Neuronal stem cell (in vitro differentiated cells): ENCODE measurements at regions not wholly inside any gene's neighbourhood (a gene's known extent, or its start where the extent isn't known, plus 50 kb on each side); places are given as distances from the start of the nearest gene placed in this dataset.

Experiments used
- DNase-seq: peaks from one replicate; pipeline ENCODE4 v3.0.0-alpha.2; 2013; ENCODE audit warnings: low spot score
- H2AFZ ChIP-seq: one replicate; pipeline ENCODE4 v1.6.1; 2013; ENCODE audit warnings: mild to moderate bottlenecking, low read length, inconsistent platforms
- H2AK5ac ChIP-seq: 2 replicates; pipeline ENCODE4 v1.6.1; 2013; ENCODE audit warnings: low read depth, mild to moderate bottlenecking, inconsistent platforms, low read length, moderate library complexity, mixed read lengths
- H2BK120ac ChIP-seq: 2 replicates; pipeline ENCODE4 v1.6.1; 2013; ENCODE audit warnings: low read depth, mild to moderate bottlenecking, inconsistent platforms, low read length, moderate library complexity, mixed read lengths
- H2BK12ac ChIP-seq: one replicate; pipeline ENCODE4 v1.6.1; 2013; ENCODE audit warnings: low read length, inconsistent platforms
- H2BK15ac ChIP-seq: 2 replicates; pipeline ENCODE4 v1.6.1; 2013; ENCODE audit warnings: mild to moderate bottlenecking, low read length, inconsistent platforms, mixed read lengths
- H2BK5ac ChIP-seq: one replicate; pipeline ENCODE4 v1.6.1; 2013; ENCODE audit warnings: inconsistent platforms, mild to moderate bottlenecking, low read length, moderate library complexity
- H3K14ac ChIP-seq: one replicate; pipeline ENCODE4 v1.6.1; 2013; ENCODE audit warnings: low read length, inconsistent platforms
- H3K18ac ChIP-seq: 2 replicates; pipeline ENCODE4 v1.6.1; 2013; ENCODE audit warnings: low read length, inconsistent platforms
- H3K23ac ChIP-seq: 2 replicates; pipeline ENCODE4 v1.6.1; 2013; ENCODE audit warnings: low read depth, mild to moderate bottlenecking, mixed read lengths, low read length, inconsistent platforms; ENCODE audit not compliant: poor library complexity
- H3K27ac ChIP-seq: replicated peaks from 3 replicates; pipeline ENCODE4 v1.5.1; 2013; ENCODE audit warnings: low read length, inconsistent platforms
- H3K27me3 ChIP-seq, 3 experiments: 2 replicates each; pipeline ENCODE4 v1.6.1; 2013; ENCODE audit warnings: low read length in 3 of 3, mild to moderate bottlenecking in 2 of 3, inconsistent platforms in 1 of 3, low read depth in 1 of 3, mixed read lengths in 1 of 3, moderate library complexity in 1 of 3; ENCODE audit not compliant: control insufficient read depth in 3 of 3, insufficient read depth in 3 of 3
- H3K36me3 ChIP-seq, 2 donors: replicated peaks in 1 of 2; 2 replicates each; pipeline ENCODE4 v1.6.1; 2013; ENCODE audit warnings: low read length in 2 of 2; ENCODE audit not compliant: control insufficient read depth in 2 of 2, insufficient read depth in 2 of 2
- H3K4ac ChIP-seq: 2 replicates; pipeline ENCODE4 v1.6.1; 2013; ENCODE audit warnings: inconsistent platforms, mild to moderate bottlenecking, low read length, moderate library complexity
- H3K4me1 ChIP-seq, 2 donors: 1 replicate in 1 of 2; 2 replicates in 1 of 2; pipeline ENCODE4 v1.6.1; 2013; ENCODE audit warnings: low read length in 2 of 2, low read depth in 1 of 2; ENCODE audit not compliant: control insufficient read depth in 2 of 2, insufficient read depth in 1 of 2
- H3K4me2 ChIP-seq: one replicate; pipeline ENCODE4 v1.6.1; 2013; ENCODE audit warnings: mild to moderate bottlenecking, low read length, inconsistent platforms; ENCODE audit not compliant: insufficient read depth, poor library complexity, severe bottlenecking
- H3K4me3 ChIP-seq, 2 donors: 2 replicates each; pipeline ENCODE4 v1.5.1; 2013; ENCODE audit warnings: low read length in 2 of 2, mild to moderate bottlenecking in 2 of 2, inconsistent platforms in 1 of 2, moderate library complexity in 1 of 2
- H3K79me1 ChIP-seq: one replicate; pipeline ENCODE4 v1.6.1; 2013; ENCODE audit warnings: low read depth, mild to moderate bottlenecking, inconsistent platforms, low read length, moderate library complexity
- H3K9ac ChIP-seq: one replicate; pipeline ENCODE4 v1.6.1; 2013; ENCODE audit warnings: mild to moderate bottlenecking, low read depth, low read length, inconsistent platforms; ENCODE audit not compliant: poor library complexity
- H3K9me3 ChIP-seq, 2 donors: replicated peaks in 1 of 2; 2 replicates each; pipeline versions ENCODE3 to v1.6.1; 2013; ENCODE audit warnings: low read length in 2 of 2, mild to moderate bottlenecking in 2 of 2, inconsistent platforms in 1 of 2, low read depth in 1 of 2, mixed read lengths in 1 of 2, moderate library complexity in 1 of 2; ENCODE audit not compliant: control insufficient read depth in 2 of 2, insufficient read depth in 1 of 2
- H4K8ac ChIP-seq: one replicate; pipeline ENCODE4 v1.6.1; 2013; ENCODE audit warnings: low read depth, mild to moderate bottlenecking, inconsistent platforms, low read length, moderate library complexity
- H4K91ac ChIP-seq: one replicate; pipeline ENCODE4 v1.6.1; 2013; ENCODE audit warnings: low read length, low read depth, mild to moderate bottlenecking, inconsistent platforms; ENCODE audit not compliant: poor library complexity
- WGBS, 2 donors: extraction: QIAGEN DNeasy Blood & Tissue Kit; methylation state at CpG; one replicate each; pipeline ENCODE4 v1.1.7; 2013; ENCODE audit warnings: missing lambda C conversion rate in 2 of 2, mixed read lengths in 1 of 2; ENCODE audit not compliant: insufficient read length in 2 of 2, insufficient replicate concordance in 1 of 2; ENCODE audit errors: extremely low coverage in 2 of 2; 5-methylcytosine and 5-hydroxymethylcytosine counted together

GRCh38 chr15:61299075-61299763 lies 70.1 kb upstream of the RORA start:
- Histone ChIP-seq H2BK120ac (no peak overlapping the region), H3K27ac (no peak overlapping the region), H3K18ac (no peak overlapping the region), H4K8ac (no peak overlapping the region), H3K9me3 (no peaks in the 10 kb centered on the region), H3K79me1 (no peaks in the 10 kb centered on the region), H2AK5ac (no peak overlapping the region), H3K4me1 (no peaks in the 10 kb centered on the region), H3K23ac (no peak overlapping the region), H2AFZ (no peak overlapping the region), H3K36me3 (no peaks in the 10 kb centered on the region), H2BK12ac (no peak overlapping the region), H3K4me3 (no peak overlapping the region), H3K9ac (no peak overlapping the region), H3K4ac (no peak overlapping the region), H3K27me3 (no peaks in the 10 kb centered on the region), H3K14ac (no peak overlapping the region), H2BK5ac (no peak overlapping the region), H3K4me2 (no peak overlapping the region), H2BK15ac (no peak overlapping the region), H4K91ac (no peak overlapping the region)
- no peak for DNase-seq
- no CpG with 5 or more reads among the region's 4 CpGs for WGBS, 2 donors

DNA sequence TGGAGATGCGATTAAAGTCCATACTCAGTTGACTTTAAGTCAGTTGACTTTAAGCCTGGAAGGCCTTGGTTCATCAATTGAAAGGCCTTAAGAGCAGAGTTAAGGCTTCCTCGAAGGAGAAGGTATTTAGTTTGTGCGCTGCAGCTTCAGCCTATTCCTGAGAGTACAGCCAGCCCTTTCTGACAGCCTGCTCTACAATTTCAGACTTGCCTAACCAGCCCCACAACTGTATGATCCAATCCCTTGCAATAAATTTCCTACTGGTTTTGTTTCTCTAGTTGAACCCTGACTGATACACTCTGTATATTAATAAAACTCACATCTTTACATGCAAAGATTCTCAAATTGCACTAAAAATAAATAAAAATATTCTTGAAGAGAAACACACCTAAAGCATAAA lies 66.1 kb upstream of the RORA start:
- Histone ChIP-seq H3K27me3 (no peaks in the 10 kb centered on the region), H2BK12ac (no peak overlapping the region), H2AFZ (no peak overlapping the region), H3K4me3 (no peak overlapping the region), H3K4ac (no peak overlapping the region), H3K36me3 (no peaks in the 10 kb centered on the region), H3K27ac (no peak overlapping the region), H2BK5ac (no peak overlapping the region), H3K23ac (no peak overlapping the region), H3K9me3 (no peaks in the 10 kb centered on the region), H3K4me1 (no peaks in the 10 kb centered on the region), H2AK5ac (no peak overlapping the region), H2BK15ac (no peak overlapping the region), H3K18ac (no peak overlapping the region), H4K8ac (no peak overlapping the region), H3K79me1 (no peaks in the 10 kb centered on the region), H3K9ac (no peak overlapping the region), H3K14ac (no peak overlapping the region), H2BK120ac (no peak overlapping the region), H3K4me2 (no peak overlapping the region), H4K91ac (no peak overlapping the region)
- no CpG with 5 or more reads among the region's 3 CpGs for WGBS, 2 donors
- no peak for DNase-seq

DNA sequence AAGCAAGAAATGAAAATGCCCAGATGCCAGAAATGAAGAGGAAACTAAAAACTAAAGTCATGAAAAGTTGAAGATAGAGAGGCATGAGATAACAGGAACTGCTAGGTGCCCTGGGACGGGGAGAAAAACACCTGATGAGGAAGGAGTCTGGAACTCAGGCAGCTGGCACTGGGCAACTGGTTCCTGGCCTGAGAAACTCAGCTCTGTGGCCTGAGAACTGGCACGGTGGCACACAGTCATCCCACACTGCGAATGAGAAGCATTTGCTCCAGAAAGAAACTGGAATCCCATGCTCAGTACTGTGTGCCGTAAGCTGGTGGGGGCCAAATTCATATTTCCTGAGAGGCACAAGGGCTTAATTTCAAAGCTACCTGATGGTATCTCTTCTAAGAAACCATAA lies 53.6 kb upstream of the RORA start:
- H2BK5ac ChIP-seq = no peak overlapping the region
- H3K9me3 ChIP-seq = no peaks in the 10 kb centered on the region
- H3K23ac ChIP-seq = no peak overlapping the region
- H2AFZ ChIP-seq = no peak overlapping the region
- H3K9ac ChIP-seq = no peak overlapping the region
- H4K91ac ChIP-seq = no peak overlapping the region
- no peak overlapping the region for H2BK120ac ChIP-seq
- no peak overlapping the region for H2BK12ac ChIP-seq
- H3K18ac ChIP-seq = no peak overlapping the region
- no peak for DNase-seq
- no peaks in the 10 kb centered on the region for H3K4me1 ChIP-seq
- no peak overlapping the region for H4K8ac ChIP-seq
- no peak overlapping the region for H3K4me2 ChIP-seq
- H2BK15ac ChIP-seq = no peak overlapping the region
- no peak overlapping the region for H3K4ac ChIP-seq
- no peak overlapping the region for H3K27ac ChIP-seq
- H3K14ac ChIP-seq = no peak overlapping the region
- H3K27me3 ChIP-seq = no peaks in the 10 kb centered on the region
- H3K4me3 ChIP-seq = no peak overlapping the region
- no peak overlapping the region for H2AK5ac ChIP-seq
- no peaks in the 10 kb centered on the region for H3K79me1 ChIP-seq
- no peaks in the 10 kb centered on the region for H3K36me3 ChIP-seq
- WGBS, 2 donors = no CpG with 5 or more reads among the region's 4 CpGs

GRCh38 chr15:61281328-61281727 lies 52.2 kb upstream of the RORA start:
- no peak overlapping the region for H4K8ac ChIP-seq
- no CpG with 5 or more reads among the region's 1 CpG for WGBS, 2 donors
- H2BK5ac ChIP-seq = no peak overlapping the region
- H3K23ac ChIP-seq = no peak overlapping the region
- no peaks in the 10 kb centered on the region for H3K4me1 ChIP-seq
- no peak overlapping the region for H3K27ac ChIP-seq
- no peak overlapping the region for H3K4ac ChIP-seq
- no peak overlapping the region for H2AFZ ChIP-seq
- no peak overlapping the region for H2AK5ac ChIP-seq
- H2BK15ac ChIP-seq = no peak overlapping the region
- H2BK12ac ChIP-seq = no peak overlapping the region
- no peak overlapping the region for H3K4me2 ChIP-seq
- no peak overlapping the region for H4K91ac ChIP-seq
- no peaks in the 10 kb centered on the region for H3K79me1 ChIP-seq
- H3K9ac ChIP-seq = no peak overlapping the region
- no peak overlapping the region for H3K4me3 ChIP-seq
- no peak overlapping the region for H2BK120ac ChIP-seq
- no peak overlapping the region for H3K18ac ChIP-seq
- DNase-seq = no peak
- no peak overlapping the region for H3K14ac ChIP-seq
- H3K27me3 ChIP-seq = no peaks in the 10 kb centered on the region
- no peaks in the 10 kb centered on the region for H3K36me3 ChIP-seq
- H3K9me3 ChIP-seq = no peaks in the 10 kb centered on the region
